ENCODE measurements at regions not wholly inside any gene's neighbourhood (a gene's known extent, or its start where the extent isn't known, plus 50 kb on each side); places are given as distances from the start of the nearest gene placed in this dataset.

- no peak for DNase-seq
Measured at GRCh38 chr2:240324312-240325015, 111.0 kb upstream of the GPC1 start.

- DNase-seq: no peak
Measured at GRCh38 chr2:240325016-240326007, 110.2 kb upstream of the GPC1 start.

- no peak for DNase-seq
Measured at GRCh38 chr2:240326246-240326645, 109.2 kb upstream of the GPC1 start.

- no peak for DNase-seq
Measured at GRCh38 chr2:240326886-240327285, 108.6 kb upstream of the GPC1 start.

- DNase-seq: no peak
Measured at GRCh38 chr2:240327566-240327965, 107.9 kb upstream of the GPC1 start.

GRCh38 chr2:240328526-240328925 is 106.9 kb upstream of the GPC1 start:
- DNase-seq: no peak

- no peak for DNase-seq
Measured at GRCh38 chr2:240329116-240329665, 106.3 kb upstream of the GPC1 start.

- DNase-seq: no peak
Measured at GRCh38 chr2:240329778-240330177, 105.7 kb upstream of the GPC1 start.

- DNase-seq: no peak
Measured at GRCh38 chr2:240333985-240334384, 101.5 kb upstream of the GPC1 start.

GRCh38 chr2:240335061-240335460 is 100.4 kb upstream of the GPC1 start:
- no peak for DNase-seq

- no peak for DNase-seq
Measured at GRCh38 chr2:240336820-240337427, 98.5 kb upstream of the GPC1 start.

- no peak for DNase-seq
Measured at GRCh38 chr2:240338274-240338673, 97.2 kb upstream of the GPC1 start.

GRCh38 chr2:240339411-240340360 is 95.8 kb upstream of the GPC1 start:
- DNase-seq: no peak

GRCh38 chr2:240340361-240340761 is 95.1 kb upstream of the GPC1 start:
- no peak for DNase-seq

GRCh38 chr2:240341064-240341463 is 94.4 kb upstream of the GPC1 start:
- DNase-seq: no peak

GRCh38 chr2:240343548-240343947 is 91.9 kb upstream of the GPC1 start:
- no peak for DNase-seq

- DNase-seq: no peak
Measured at GRCh38 chr2:240344904-240345303, 90.6 kb upstream of the GPC1 start.

GRCh38 chr2:240346015-240346752 is 89.3 kb upstream of the GPC1 start:
- no peak for DNase-seq

GRCh38 chr2:240346753-240347372 is 88.6 kb upstream of the GPC1 start:
- DNase-seq: no peak

GRCh38 chr2:240347373-240347940 is 88.0 kb upstream of the GPC1 start:
- no peak for DNase-seq
